ENCODE measurements at regions not wholly inside any gene's neighbourhood (a gene's known extent, or its start where the extent isn't known, plus 50 kb on each side); places are given as distances from the start of the nearest gene placed in this dataset.

- Mint-ChIP-seq H3K9me3 (peaks cover 21% of the 10 kb centered on the region), H3K36me3 (ENCODE audit: low read depth) (no peaks in the 10 kb centered on the region), H3K4me1 (no peaks in the 10 kb centered on the region), H3K27ac (no peak overlapping the region), H3K4me3 (no peak overlapping the region), H3K27me3 (no peaks in the 10 kb centered on the region)
- CTCF ChIA-PET, result no interaction called here
- POLR2A ChIA-PET, result no interaction called here
- DNase-seq, result no peak
These were observed 326.8 kb downstream of the AKAIN1 start for GRCh38 chr18:4870177-4870773.

GRCh38 chr18:4869155-4869554, 327.9 kb downstream of the AKAIN1 start:
- Mint-ChIP-seq H3K4me1 (no peaks in the 10 kb centered on the region), H3K4me3 (no peak overlapping the region), H3K27me3 (no peaks in the 10 kb centered on the region), H3K27ac (no peak overlapping the region), H3K9me3 (peaks cover 20% of the 10 kb centered on the region), H3K36me3 (ENCODE audit: low read depth) (no peaks in the 10 kb centered on the region)
- DNase-seq, result no peak
- ChIA-PET POLR2A (no interaction called here), CTCF (no interaction called here)

- Mint-ChIP-seq H3K4me1 (no peaks in the 10 kb centered on the region), H3K4me3 (no peak overlapping the region), H3K36me3 (ENCODE audit: low read depth) (no peaks in the 10 kb centered on the region), H3K27ac (no peak overlapping the region), H3K27me3 (no peaks in the 10 kb centered on the region), H3K9me3 (peaks cover 6% of the 10 kb centered on the region)
- CTCF ChIA-PET, result no interaction called here
- POLR2A ChIA-PET, result no interaction called here
- no peak for DNase-seq
These were observed 338.5 kb downstream of the AKAIN1 start for GRCh38 chr18:4858379-4859127.

- CTCF ChIA-PET, result no interaction called here
- H3K27ac Mint-ChIP-seq, result no peak overlapping the region
- H3K27me3 Mint-ChIP-seq, result no peaks in the 10 kb centered on the region
- no peaks in the 10 kb centered on the region for H3K36me3 Mint-ChIP-seq (ENCODE audit: low read depth)
- H3K4me1 Mint-ChIP-seq, result no peaks in the 10 kb centered on the region
- no peak for DNase-seq
- H3K9me3 Mint-ChIP-seq, result peaks cover 9% of the 10 kb centered on the region
- H3K4me3 Mint-ChIP-seq, result no peak overlapping the region
- POLR2A ChIA-PET, result no interaction called here
These were observed 342.4 kb downstream of the AKAIN1 start for GRCh38 chr18:4854671-4855070.

- POLR2A ChIA-PET, result no interaction called here
- Mint-ChIP-seq H3K4me1 (no peaks in the 10 kb centered on the region), H3K27me3 (no peaks in the 10 kb centered on the region), H3K9me3 (peaks cover 9% of the 10 kb centered on the region), H3K36me3 (ENCODE audit: low read depth) (no peaks in the 10 kb centered on the region), H3K4me3 (no peak overlapping the region), H3K27ac (no peak overlapping the region)
- CTCF ChIA-PET, result no interaction called here
- no peak for DNase-seq
These were observed 345.6 kb downstream of the AKAIN1 start for GRCh38 chr18:4851301-4851976.

- H3K27ac Mint-ChIP-seq, result no peak overlapping the region
These were observed 350.0 kb downstream of the AKAIN1 start for GRCh38 chr18:4847056-4847455.

GRCh38 chr18:4844320-4844719, 352.7 kb downstream of the AKAIN1 start:
- no peak overlapping the region for H3K4me3 Mint-ChIP-seq
- no peak for DNase-seq
- CTCF ChIA-PET, result no interaction called here
- H3K4me1 Mint-ChIP-seq, result no peaks in the 10 kb centered on the region
- H3K9me3 Mint-ChIP-seq, result peaks cover 2% of the 10 kb centered on the region
- no peak overlapping the region for H3K27ac Mint-ChIP-seq
- no peaks in the 10 kb centered on the region for H3K27me3 Mint-ChIP-seq
- H3K36me3 Mint-ChIP-seq (ENCODE audit: low read depth), result no peaks in the 10 kb centered on the region
- POLR2A ChIA-PET, result no interaction called here

More at GRCh38 chr18:4847056-4847455, 350.0 kb downstream of the AKAIN1 start:
- Mint-ChIP-seq H3K4me1 (no peaks in the 10 kb centered on the region), H3K4me3 (no peak overlapping the region), H3K36me3 (ENCODE audit: low read depth) (no peaks in the 10 kb centered on the region), H3K9me3 (peaks cover 5% of the 10 kb centered on the region), H3K27me3 (no peaks in the 10 kb centered on the region)
- no peak for DNase-seq
- ChIA-PET CTCF (no interaction called here), POLR2A (no interaction called here)

GRCh38 chr18:4843771-4844170, 353.3 kb downstream of the AKAIN1 start:
- H3K27me3 Mint-ChIP-seq, result no peaks in the 10 kb centered on the region
- H3K4me3 Mint-ChIP-seq, result no peak overlapping the region
- H3K27ac Mint-ChIP-seq, result no peak overlapping the region
- POLR2A ChIA-PET, result no interaction called here
- CTCF ChIA-PET, result no interaction called here
- H3K4me1 Mint-ChIP-seq, result no peaks in the 10 kb centered on the region
- no peaks in the 10 kb centered on the region for H3K9me3 Mint-ChIP-seq
- no peak for DNase-seq
- H3K36me3 Mint-ChIP-seq (ENCODE audit: low read depth), result no peaks in the 10 kb centered on the region

- Mint-ChIP-seq H3K27ac (no peak overlapping the region), H3K4me1 (no peaks in the 10 kb centered on the region), H3K36me3 (ENCODE audit: low read depth) (no peaks in the 10 kb centered on the region), H3K27me3 (no peaks in the 10 kb centered on the region), H3K9me3 (no peaks in the 10 kb centered on the region), H3K4me3 (no peak overlapping the region)
- ChIA-PET CTCF (no interaction called here), POLR2A (no interaction called here)
- DNase-seq, result no peak
These were observed 354.3 kb downstream of the AKAIN1 start for GRCh38 chr18:4842751-4843150.

GRCh38 chr18:4842287-4842686, 354.8 kb downstream of the AKAIN1 start:
- H3K4me3 Mint-ChIP-seq, result no peak overlapping the region
- no peak overlapping the region for H3K27ac Mint-ChIP-seq
- no peak for DNase-seq
- H3K36me3 Mint-ChIP-seq (ENCODE audit: low read depth), result no peaks in the 10 kb centered on the region
- H3K4me1 Mint-ChIP-seq, result no peaks in the 10 kb centered on the region
- no peaks in the 10 kb centered on the region for H3K9me3 Mint-ChIP-seq
- CTCF ChIA-PET, result no interaction called here
- POLR2A ChIA-PET, result no interaction called here
- no peaks in the 10 kb centered on the region for H3K27me3 Mint-ChIP-seq

GRCh38 chr18:4839639-4840038, 357.4 kb downstream of the AKAIN1 start:
- Mint-ChIP-seq H3K36me3 (ENCODE audit: low read depth) (no peaks in the 10 kb centered on the region), H3K4me1 (no peaks in the 10 kb centered on the region), H3K27me3 (no peaks in the 10 kb centered on the region), H3K9me3 (peaks cover 3% of the 10 kb centered on the region), H3K27ac (no peak overlapping the region), H3K4me3 (no peak overlapping the region)
- CTCF ChIA-PET, result no interaction called here
- DNase-seq, result no peak
- POLR2A ChIA-PET, result no interaction called here

GRCh38 chr18:4836141-4836540, 360.9 kb downstream of the AKAIN1 start:
- Mint-ChIP-seq H3K9me3 (peaks cover 3% of the 10 kb centered on the region), H3K27ac (no peak overlapping the region), H3K4me3 (no peak overlapping the region), H3K4me1 (no peaks in the 10 kb centered on the region), H3K36me3 (ENCODE audit: low read depth) (no peaks in the 10 kb centered on the region), H3K27me3 (no peaks in the 10 kb centered on the region)
- ChIA-PET CTCF (no interaction called here), POLR2A (no interaction called here)
- DNase-seq, result no peak

- H3K27ac Mint-ChIP-seq, result no peak overlapping the region
These were observed 365.2 kb downstream of the AKAIN1 start for GRCh38 chr18:4831791-4832375.

GRCh38 chr18:4831127-4831526, 365.9 kb downstream of the AKAIN1 start:
- H3K27ac Mint-ChIP-seq, result no peak overlapping the region
- POLR2A ChIA-PET, result no interaction called here
- no peaks in the 10 kb centered on the region for H3K27me3 Mint-ChIP-seq
- DNase-seq, result no peak
- no peaks in the 10 kb centered on the region for H3K36me3 Mint-ChIP-seq (ENCODE audit: low read depth)
- H3K9me3 Mint-ChIP-seq, result peaks cover 3% of the 10 kb centered on the region
- no peaks in the 10 kb centered on the region for H3K4me1 Mint-ChIP-seq
- H3K4me3 Mint-ChIP-seq, result no peak overlapping the region
- CTCF ChIA-PET, result no interaction called here

More at GRCh38 chr18:4831791-4832375, 365.2 kb downstream of the AKAIN1 start:
- Mint-ChIP-seq H3K9me3 (peaks cover 3% of the 10 kb centered on the region), H3K4me3 (no peak overlapping the region), H3K27me3 (no peaks in the 10 kb centered on the region), H3K36me3 (ENCODE audit: low read depth) (no peaks in the 10 kb centered on the region), H3K4me1 (no peaks in the 10 kb centered on the region)
- POLR2A ChIA-PET, result no interaction called here
- DNase-seq, result no peak
- CTCF ChIA-PET, result no interaction called here
